Lower leg skin (tissue), 4 donors: ENCODE measurements at regions not wholly inside any gene's neighbourhood (a gene's known extent, or its start where the extent isn't known, plus 50 kb on each side); places are given as distances from the start of the nearest gene placed in this dataset.

Experiments
- DNase-seq, 2 donors: peaks; one replicate each; pipeline ENCODE4 v3.0.0-alpha.2; 2019; ENCODE audit warnings: low spot score in 2 of 2
- H3K4me3 ChIP-seq: fragments of 200-600 bp; sonication (generic); 2 replicates; pipeline ENCODE4 v1.5.1; 2017; ENCODE audit warnings: mild to moderate bottlenecking, low read depth; ENCODE audit not compliant: poor library complexity, severe bottlenecking
- CTCF ChIP-seq, 3 donors: fragments of 450-650 bp; IDR thresholded peaks; one replicate each; pipeline ENCODE4 v1.5.1; 2016; ENCODE audit warnings: antibody characterized with exemption in 3 of 3, mild to moderate bottlenecking in 3 of 3, moderate library complexity in 2 of 3
- POLR2A ChIP-seq, 2 donors: fragments of 450-650 bp; IDR thresholded peaks; one replicate each; pipeline ENCODE4 v1.6.1; 2016 to 2017; ENCODE audit warnings: antibody characterized with exemption in 2 of 2, mild to moderate bottlenecking in 1 of 2, moderate library complexity in 1 of 2
- WGBS, 2 donors: methylation state at CpG; one replicate each; pipeline ENCODE4 v1.1.5; 2018; 5-methylcytosine and 5-hydroxymethylcytosine counted together
- intact Hi-C: fragments of 100-400 bp; cut with DNase I; formaldehyde crosslinking; loops from one replicate; pipeline ENCODE4 v1.15.0; 2023; ENCODE audit warnings: low total_unique reads

GRCh38 chr2:118607641-118608040 lies 239.8 kb downstream of the EN1 start:
- TF ChIP-seq CTCF (IDR thresholded peaks at IDR 0.05): no peak
- no peak for TF ChIP-seq POLR2A (IDR thresholded peaks at IDR 0.05)
- 63 to 70% methylated on average over 6 of the region's 6 CpGs for WGBS, 2 donors
- DNase-seq: no peak
- H3K4me3 ChIP-seq: no peak overlapping the region
- intact Hi-C loops: no loop called here

- WGBS, 2 donors: 56 to 58% methylated on average over 2 of the region's 2 CpGs
- TF ChIP-seq CTCF (IDR thresholded peaks at IDR 0.05): no peak
- no peak for DNase-seq
- no peak overlapping the region for H3K4me3 ChIP-seq
- intact Hi-C loops: no loop called here
These were observed 242.6 kb downstream of the EN1 start for GRCh38 chr2:118604811-118605210.

DNA sequence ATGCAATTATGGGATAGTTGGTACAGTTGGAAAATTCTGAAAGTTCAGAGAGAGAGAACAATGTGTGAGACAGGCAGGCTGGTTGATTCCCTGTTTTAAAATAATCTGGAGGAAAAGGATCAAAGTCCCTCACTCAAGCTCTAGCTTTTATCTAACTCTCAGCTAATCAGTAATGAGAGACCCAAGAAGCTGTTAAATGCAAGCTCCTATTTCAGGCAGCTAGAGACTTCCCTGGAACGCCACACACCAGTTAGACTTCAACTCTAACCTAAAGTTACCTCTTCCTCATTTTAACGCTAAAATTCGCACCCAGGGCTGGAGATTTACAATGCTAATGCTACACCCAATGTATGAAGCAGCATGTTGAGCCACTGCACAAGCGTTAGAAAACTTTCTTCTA lies 243.1 kb downstream of the EN1 start:
- WGBS, 2 donors: 83 to 85% methylated on average over 4 of the region's 4 CpGs
- intact Hi-C loops: no loop called here
- DNase-seq: no peak
- TF ChIP-seq CTCF (IDR thresholded peaks at IDR 0.05): no peak
- no peak overlapping the region for H3K4me3 ChIP-seq

- WGBS, 2 donors: 83 to 84% methylated on average over 3 of the region's 3 CpGs
These were observed 248.3 kb downstream of the EN1 start for GRCh38 chr2:118599141-118599540.

DNA sequence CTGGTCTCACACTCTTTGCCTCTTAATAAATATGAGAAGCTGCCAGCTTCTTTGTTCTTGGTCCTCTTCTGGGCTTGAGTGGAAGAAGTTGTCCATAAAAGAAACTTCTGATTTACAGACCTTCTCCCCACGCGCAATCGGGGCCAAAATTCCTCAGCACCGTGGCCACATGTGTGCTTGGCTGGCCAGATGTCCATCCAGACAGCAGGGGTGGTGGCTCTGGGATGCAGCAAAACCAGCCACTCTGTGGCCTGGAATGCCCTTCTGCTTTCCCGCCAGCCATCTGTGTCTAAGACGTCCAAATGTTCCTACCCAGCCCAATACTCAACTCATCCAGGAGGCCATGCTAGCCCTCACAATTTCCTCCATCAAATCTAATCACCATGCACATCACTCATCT lies 250.8 kb downstream of the EN1 start:
- DNase-seq: peak in 1 of 2 donors; percentile 46
- TF ChIP-seq CTCF (IDR thresholded peaks at IDR 0.05): no peak
- TF ChIP-seq POLR2A (IDR thresholded peaks at IDR 0.05): no peak
- intact Hi-C loops: no loop called here
- WGBS, 2 donors: 81 to 86% methylated on average over 6 of the region's 6 CpGs
- no peak overlapping the region for H3K4me3 ChIP-seq

More at GRCh38 chr2:118599141-118599540, 248.3 kb downstream of the EN1 start:
- intact Hi-C loops: no loop called here
- TF ChIP-seq CTCF (IDR thresholded peaks at IDR 0.05): no peak
- TF ChIP-seq POLR2A (IDR thresholded peaks at IDR 0.05): no peak
- DNase-seq: no peak
- no peak overlapping the region for H3K4me3 ChIP-seq

GRCh38 chr2:118593257-118593656 lies 254.2 kb downstream of the EN1 start:
- H3K4me3 ChIP-seq: no peak overlapping the region
- TF ChIP-seq CTCF (IDR thresholded peaks at IDR 0.05) (no peak), POLR2A (IDR thresholded peaks at IDR 0.05) (no peak)
- 85 to 86% methylated on average over 1 of the region's 1 CpG for WGBS, 2 donors
- no peak for DNase-seq
- intact Hi-C loops: no loop called here
